NT2/D1 (cell line): ENCODE measurements at regions not wholly inside any gene's neighbourhood (a gene's known extent, or its start where the extent isn't known, plus 50 kb on each side); places are given as distances from the start of the nearest gene placed in this dataset.
"Not testable (repeated sequence)": the region's sequence is repeated elsewhere in the genome, so short reads cannot be mapped to it uniquely, and the experiment has no call there.

Experiments used
- DNase-seq: peaks from one replicate; pipeline ENCODE4 v3.0.0-alpha.2; 2011; ENCODE audit warnings: low read depth, low spot score
- H3K27me3 ChIP-seq: 2 replicates; pipeline ENCODE4 v1.6.0; 2011; ENCODE audit warnings: mild to moderate bottlenecking; ENCODE audit not compliant: insufficient read length, insufficient read depth
- H3K36me3 ChIP-seq: 2 replicates; pipeline ENCODE4 v1.6.1; 2011; ENCODE audit warnings: mild to moderate bottlenecking, low read length, mixed read lengths; ENCODE audit not compliant: insufficient read depth, insufficient read length
- H3K4me1 ChIP-seq: 2 replicates; pipeline ENCODE4 v1.5.1; 2011; ENCODE audit not compliant: insufficient read depth, insufficient read length
- H3K4me3 ChIP-seq: 2 replicates; pipeline ENCODE4 v1.5.1; 2011; ENCODE audit warnings: low read depth; ENCODE audit not compliant: insufficient read length
- H3K9ac ChIP-seq: 2 replicates; pipeline ENCODE4 v1.6.0; 2011; ENCODE audit warnings: low read depth; ENCODE audit not compliant: insufficient read length
- H3K9me3 ChIP-seq: 2 replicates; pipeline ENCODE4 v1.5.1; 2011; ENCODE audit warnings: mild to moderate bottlenecking, low read length; ENCODE audit not compliant: insufficient read depth
- SUZ12 ChIP-seq: IDR thresholded peaks from 2 replicates; pipeline ENCODE4 v1.6.1; 2011; ENCODE audit not compliant: insufficient read length, insufficient read depth; ENCODE audit errors: extremely low read depth
- YY1 ChIP-seq: IDR thresholded peaks from 2 replicates; pipeline ENCODE4 v1.6.1; 2011; ENCODE audit not compliant: insufficient read length, insufficient read depth
- ZNF274 ChIP-seq: IDR thresholded peaks from 2 replicates; pipeline ENCODE4 v1.6.1; 2011; ENCODE audit warnings: mild to moderate bottlenecking, low read depth, low read length

- not testable (repeated sequence) for H3K9me3 ChIP-seq, H3K9ac ChIP-seq, H3K4me3 ChIP-seq, H3K4me1 ChIP-seq, DNase-seq, H3K27me3 ChIP-seq, H3K36me3 ChIP-seq
Observed at GRCh38 chr21:27916326-27916725, 949.4 kb upstream of the ADAMTS5 start.

GRCh38 chr21:27912133-27912532, 945.2 kb upstream of the ADAMTS5 start:
- not testable (repeated sequence) for DNase-seq, H3K9me3 ChIP-seq, H3K36me3 ChIP-seq, H3K27me3 ChIP-seq, H3K4me3 ChIP-seq, H3K4me1 ChIP-seq, H3K9ac ChIP-seq

- H3K36me3 ChIP-seq, H3K4me1 ChIP-seq, H3K27me3 ChIP-seq, H3K9me3 ChIP-seq, DNase-seq, H3K9ac ChIP-seq, H3K4me3 ChIP-seq: not testable (repeated sequence)
Observed at GRCh38 chr21:27909487-27909886, 942.6 kb upstream of the ADAMTS5 start.

GRCh38 chr21:27908816-27909215, 941.9 kb upstream of the ADAMTS5 start:
- H3K9me3 ChIP-seq, H3K9ac ChIP-seq, H3K27me3 ChIP-seq, H3K36me3 ChIP-seq, H3K4me1 ChIP-seq, H3K4me3 ChIP-seq, DNase-seq: not testable (repeated sequence)

- H3K4me3 ChIP-seq, H3K36me3 ChIP-seq, H3K27me3 ChIP-seq, H3K9ac ChIP-seq, H3K4me1 ChIP-seq, DNase-seq, H3K9me3 ChIP-seq: not testable (repeated sequence)
Observed at GRCh38 chr21:27902904-27903303, 936.0 kb upstream of the ADAMTS5 start.

GRCh38 chr21:27893619-27894018, 926.7 kb upstream of the ADAMTS5 start:
- not testable (repeated sequence) for H3K27me3 ChIP-seq, H3K4me1 ChIP-seq, H3K9me3 ChIP-seq, H3K36me3 ChIP-seq, DNase-seq, H3K4me3 ChIP-seq, H3K9ac ChIP-seq

GRCh38 chr21:27891495-27891894, 924.6 kb upstream of the ADAMTS5 start:
- H3K9ac ChIP-seq, DNase-seq, H3K36me3 ChIP-seq, H3K9me3 ChIP-seq, H3K27me3 ChIP-seq, H3K4me3 ChIP-seq, H3K4me1 ChIP-seq: not testable (repeated sequence)

- H3K9me3 ChIP-seq, H3K27me3 ChIP-seq, H3K36me3 ChIP-seq, DNase-seq, H3K9ac ChIP-seq, H3K4me3 ChIP-seq, H3K4me1 ChIP-seq: not testable (repeated sequence)
Observed at GRCh38 chr21:27887808-27888455, 921.0 kb upstream of the ADAMTS5 start.

- H3K36me3 ChIP-seq: no peaks in the 10 kb centered on the region
- no peak overlapping the region for H3K4me3 ChIP-seq
- no peaks in the 10 kb centered on the region for H3K4me1 ChIP-seq
- no peak for DNase-seq
- no peaks in the 10 kb centered on the region for H3K27me3 ChIP-seq
- TF ChIP-seq SUZ12 (no peak), ZNF274 (no peak), YY1 (no peak)
- no peaks in the 10 kb centered on the region for H3K9me3 ChIP-seq
- H3K9ac ChIP-seq: no peak overlapping the region
Observed at GRCh38 chr21:27885296-27885711, 918.4 kb upstream of the ADAMTS5 start.

- not testable (repeated sequence) for H3K9ac ChIP-seq, DNase-seq, H3K4me1 ChIP-seq, H3K27me3 ChIP-seq, H3K9me3 ChIP-seq, H3K36me3 ChIP-seq, H3K4me3 ChIP-seq
Observed at GRCh38 chr21:27881331-27881730, 914.4 kb upstream of the ADAMTS5 start.

- H3K9me3 ChIP-seq: peaks cover 10% of the 10 kb centered on the region; the same call in 1 of the 2 replicates
- not testable (repeated sequence) for H3K4me1 ChIP-seq, H3K4me3 ChIP-seq, DNase-seq, H3K9ac ChIP-seq, H3K36me3 ChIP-seq, H3K27me3 ChIP-seq
Observed at GRCh38 chr21:27872411-27872810, 905.5 kb upstream of the ADAMTS5 start.

- not testable (repeated sequence) for H3K9ac ChIP-seq, H3K27me3 ChIP-seq, H3K36me3 ChIP-seq, H3K4me3 ChIP-seq, H3K4me1 ChIP-seq, DNase-seq
- peaks cover 10% of the 10 kb centered on the region; the same call in 1 of the 2 replicates for H3K9me3 ChIP-seq
Observed at GRCh38 chr21:27870755-27871154, 903.9 kb upstream of the ADAMTS5 start.
